HFFc6 (cell line): ENCODE measurements at regions not wholly inside any gene's neighbourhood (a gene's known extent, or its start where the extent isn't known, plus 50 kb on each side); places are given as distances from the start of the nearest gene placed in this dataset.

ENCODE experiments used
- DNase-seq: peaks from one replicate; pipeline ENCODE4 v3.0.0-alpha.2; 2018
- H3K27ac Mint-ChIP-seq: 2 replicates; pipeline ENCODE4 v1.8.0; 2020; ENCODE audit warnings: mild to moderate bottlenecking, mixed read lengths
- H3K27me3 Mint-ChIP-seq: 2 replicates; pipeline ENCODE4 v1.8.0; 2021; ENCODE audit warnings: mild to moderate bottlenecking, moderate library complexity, mixed read lengths; ENCODE audit not compliant: insufficient read depth
- H3K36me3 Mint-ChIP-seq: 2 replicates; pipeline ENCODE4 v1.8.0; 2021; ENCODE audit warnings: low read depth, mixed read lengths
- H3K4me1 Mint-ChIP-seq: 2 replicates; pipeline ENCODE4 v1.8.0; 2020; ENCODE audit warnings: low read depth, mixed read lengths
- H3K4me3 Mint-ChIP-seq: 2 replicates; pipeline ENCODE4 v1.8.0; 2020; ENCODE audit warnings: mild to moderate bottlenecking, moderate library complexity, mixed read lengths
- H3K9me3 Mint-ChIP-seq: 2 replicates; pipeline ENCODE4 v1.8.0; 2020; ENCODE audit warnings: mild to moderate bottlenecking, mixed read lengths
- TF ChIP-seq, protein P1 (sequence below): fragments of 200-600 bp; sonication (generic); IDR thresholded peaks from 2 replicates; pipeline ENCODE4 v1.5.0; 2021; ENCODE audit warnings: antibody characterized with exemption, mild to moderate bottlenecking

DNA sequence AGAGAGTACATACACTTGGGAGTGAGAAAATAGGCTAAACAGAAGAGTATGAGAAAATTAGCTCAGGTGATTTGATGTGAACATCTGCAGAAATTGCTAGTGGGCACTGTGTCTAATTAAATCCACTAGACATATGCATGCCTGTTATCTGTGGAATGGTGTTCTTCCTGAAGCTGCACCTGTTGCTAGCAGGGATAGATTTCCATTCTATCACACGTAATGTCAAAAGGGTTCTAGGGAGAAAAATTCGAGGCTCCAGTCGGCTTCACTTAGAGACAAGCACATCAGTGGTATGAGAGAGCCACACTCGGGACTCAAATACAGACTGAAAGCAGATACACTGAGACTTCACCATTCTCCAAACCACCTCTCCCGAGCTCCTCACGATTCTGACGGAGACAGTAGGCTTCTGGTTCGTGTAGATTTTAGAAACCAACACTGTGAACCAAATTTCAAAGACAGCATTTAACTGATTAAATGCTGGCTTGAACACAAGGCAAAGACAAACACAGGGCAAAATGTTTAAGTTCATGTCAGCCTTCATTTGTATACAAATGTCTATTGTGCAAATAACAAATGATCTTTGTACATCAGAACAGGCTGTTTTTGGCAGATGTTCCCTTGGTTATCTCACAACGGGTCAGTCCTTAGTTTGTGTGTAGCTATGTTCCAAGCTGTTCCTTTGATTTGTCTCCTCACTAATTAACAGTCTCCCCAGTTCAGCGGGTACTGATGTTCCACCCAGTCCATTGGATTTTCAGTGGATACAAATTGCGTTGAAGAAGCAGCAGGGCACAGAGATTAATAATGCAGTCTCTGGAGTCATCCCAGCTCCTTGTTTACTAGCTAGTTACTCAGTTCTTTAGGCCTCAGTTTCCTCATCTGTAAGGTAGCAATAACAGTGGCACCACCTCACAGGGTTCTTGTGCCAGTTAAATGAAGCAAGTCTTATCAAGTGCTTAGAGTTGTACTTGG is 131.0 kb upstream of the IFNGR1 start:
- peaks cover 9% of the 10 kb centered on the region; the same call in 1 of the 2 replicates for H3K27me3 Mint-ChIP-seq
- DNase-seq, result no peak
- H3K36me3 Mint-ChIP-seq, result no peaks in the 10 kb centered on the region
- H3K4me1 Mint-ChIP-seq, result no peaks in the 10 kb centered on the region
- H3K27ac Mint-ChIP-seq, result no peak overlapping the region
- no peak overlapping the region for H3K4me3 Mint-ChIP-seq
- no peaks in the 10 kb centered on the region for H3K9me3 Mint-ChIP-seq
- TF ChIP-seq, protein P1, sequence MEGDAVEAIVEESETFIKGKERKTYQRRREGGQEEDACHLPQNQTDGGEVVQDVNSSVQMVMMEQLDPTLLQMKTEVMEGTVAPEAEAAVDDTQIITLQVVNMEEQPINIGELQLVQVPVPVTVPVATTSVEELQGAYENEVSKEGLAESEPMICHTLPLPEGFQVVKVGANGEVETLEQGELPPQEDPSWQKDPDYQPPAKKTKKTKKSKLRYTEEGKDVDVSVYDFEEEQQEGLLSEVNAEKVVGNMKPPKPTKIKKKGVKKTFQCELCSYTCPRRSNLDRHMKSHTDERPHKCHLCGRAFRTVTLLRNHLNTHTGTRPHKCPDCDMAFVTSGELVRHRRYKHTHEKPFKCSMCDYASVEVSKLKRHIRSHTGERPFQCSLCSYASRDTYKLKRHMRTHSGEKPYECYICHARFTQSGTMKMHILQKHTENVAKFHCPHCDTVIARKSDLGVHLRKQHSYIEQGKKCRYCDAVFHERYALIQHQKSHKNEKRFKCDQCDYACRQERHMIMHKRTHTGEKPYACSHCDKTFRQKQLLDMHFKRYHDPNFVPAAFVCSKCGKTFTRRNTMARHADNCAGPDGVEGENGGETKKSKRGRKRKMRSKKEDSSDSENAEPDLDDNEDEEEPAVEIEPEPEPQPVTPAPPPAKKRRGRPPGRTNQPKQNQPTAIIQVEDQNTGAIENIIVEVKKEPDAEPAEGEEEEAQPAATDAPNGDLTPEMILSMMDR, result no peak

DNA sequence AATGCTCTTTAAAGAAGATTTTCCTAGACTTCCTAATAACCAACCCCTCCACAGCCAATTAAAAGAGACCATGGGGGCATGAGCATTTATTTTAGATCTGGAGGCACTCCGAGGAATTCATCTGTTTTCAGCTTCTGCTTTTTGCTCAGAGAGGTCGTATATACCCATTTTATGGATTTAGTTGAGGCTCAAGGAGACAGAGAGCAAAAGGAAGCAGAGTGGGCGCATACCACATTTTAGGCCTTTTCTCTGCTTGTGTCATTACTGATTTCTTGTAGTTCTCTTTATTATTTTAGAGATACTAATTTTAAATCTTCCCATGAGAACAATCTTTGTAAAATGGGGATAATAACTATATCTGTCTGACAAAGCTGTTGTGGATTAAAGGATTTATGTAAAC is 129.6 kb upstream of the IFNGR1 start:
- no peak overlapping the region for H3K27ac Mint-ChIP-seq
- H3K9me3 Mint-ChIP-seq, result no peaks in the 10 kb centered on the region
- H3K36me3 Mint-ChIP-seq, result no peaks in the 10 kb centered on the region
- H3K4me1 Mint-ChIP-seq, result no peaks in the 10 kb centered on the region
- H3K4me3 Mint-ChIP-seq, result no peak overlapping the region
- DNase-seq, result no peak
- TF ChIP-seq, protein P1, result no peak
- H3K27me3 Mint-ChIP-seq, result peaks cover 9% of the 10 kb centered on the region; the same call in 1 of the 2 replicates

DNA sequence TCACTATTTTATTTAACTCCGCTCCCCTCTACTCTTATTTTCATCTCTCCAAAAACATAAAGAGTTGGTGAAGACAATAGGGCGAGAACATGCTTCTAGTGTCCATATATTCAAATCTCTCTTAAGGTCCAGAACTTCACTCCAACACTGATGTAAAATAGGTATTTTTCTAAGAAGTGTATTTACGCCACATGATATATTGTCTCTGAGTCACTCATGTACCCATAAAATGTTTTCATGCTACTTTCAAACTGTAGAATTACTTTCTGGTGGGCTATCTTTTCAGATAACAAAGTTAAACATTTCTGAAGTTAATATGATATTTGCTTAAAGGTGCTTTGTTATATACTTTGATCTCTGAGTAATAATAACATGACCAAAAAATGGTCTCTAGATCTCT is 124.1 kb upstream of the IFNGR1 start:
- H3K27ac Mint-ChIP-seq, result no peak overlapping the region
- H3K27me3 Mint-ChIP-seq, result peaks cover 6% of the 10 kb centered on the region; the same call in 1 of the 2 replicates

DNA sequence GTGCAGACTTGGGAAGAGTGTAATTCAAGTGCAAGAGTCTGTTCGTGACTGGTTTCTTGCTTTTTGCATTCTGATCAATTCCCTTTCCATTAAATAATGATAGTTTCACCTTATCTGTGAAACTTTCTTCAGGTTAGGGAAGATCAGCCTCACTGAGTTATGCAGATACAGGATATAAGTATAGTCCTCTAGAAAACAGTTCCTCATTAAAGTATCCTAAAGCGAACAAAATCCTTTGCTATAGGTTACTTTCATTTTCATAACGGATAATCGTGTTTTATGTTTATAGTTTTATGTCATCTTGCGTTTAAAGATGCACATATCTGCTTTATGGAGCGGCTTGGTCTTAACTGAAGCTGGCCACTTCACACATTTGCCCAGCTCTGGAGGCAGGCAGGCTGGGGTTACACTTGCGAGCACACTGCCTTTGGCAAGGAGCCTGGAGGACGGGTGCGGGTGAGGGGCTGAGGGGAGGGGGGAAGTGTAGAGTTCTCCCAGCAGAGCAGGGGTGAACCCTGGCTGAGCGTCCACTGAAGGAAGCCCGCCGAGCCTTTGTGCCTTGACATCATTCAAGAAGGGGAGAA is 123.5 kb upstream of the IFNGR1 start:
- Mint-ChIP-seq H3K27me3 (peaks cover 6% of the 10 kb centered on the region; the same call in 1 of the 2 replicates), H3K4me1 (peaks cover 13% of the 10 kb centered on the region; the same call in 1 of the 2 replicates), H3K9me3 (no peaks in the 10 kb centered on the region), H3K36me3 (no peaks in the 10 kb centered on the region), H3K4me3 (peak overlapping the region; percentile 79), H3K27ac (no peak overlapping the region)
- TF ChIP-seq, protein P1, result no peak
- DNase-seq, result no peak

More for the DNA sequence above, 124.1 kb upstream of the IFNGR1 start:
- Mint-ChIP-seq H3K9me3 (no peaks in the 10 kb centered on the region), H3K4me3 (peak overlapping the region; percentile 79), H3K36me3 (no peaks in the 10 kb centered on the region), H3K4me1 (peaks cover 13% of the 10 kb centered on the region; the same call in 1 of the 2 replicates)
- DNase-seq, result no peak
- TF ChIP-seq, protein P1, result no peak

DNA sequence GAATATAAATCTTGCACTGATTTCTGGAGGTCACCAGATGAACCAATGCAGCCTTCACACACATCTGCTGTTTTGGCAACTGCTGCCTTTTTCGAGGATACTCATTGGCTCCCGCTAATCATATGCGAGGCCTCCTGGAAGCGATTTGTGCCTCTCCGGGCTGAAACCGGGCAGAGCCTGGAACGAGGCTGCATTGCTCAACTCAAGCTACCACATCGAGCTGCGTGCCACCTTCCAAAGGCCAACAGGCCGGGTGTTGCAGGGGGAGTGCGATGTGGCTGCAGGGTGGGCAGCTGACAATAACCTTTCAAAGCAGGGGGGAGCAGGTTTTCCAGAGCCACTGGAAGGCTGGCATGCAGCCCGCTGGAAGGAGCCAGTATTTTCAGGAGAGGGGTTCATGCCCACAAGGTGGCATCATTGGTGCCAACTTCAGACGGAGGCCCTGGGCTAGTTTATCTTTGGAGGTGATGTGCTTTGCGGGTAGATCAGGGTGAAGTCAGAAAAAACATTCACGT is 122.6 kb upstream of the IFNGR1 start:
- DNase-seq, result no peak
- Mint-ChIP-seq H3K4me1 (peaks cover 13% of the 10 kb centered on the region; the same call in 1 of the 2 replicates), H3K9me3 (no peaks in the 10 kb centered on the region), H3K36me3 (no peaks in the 10 kb centered on the region), H3K4me3 (peak overlapping the region; percentile 37; the same call in 1 of the 2 replicates), H3K27ac (no peak overlapping the region), H3K27me3 (peaks cover 6% of the 10 kb centered on the region; the same call in 1 of the 2 replicates)
- TF ChIP-seq, protein P1, result peak; percentile 43; the same call in 1 of the 2 replicates
